ENCODE measurements at regions not wholly inside any gene's neighbourhood (a gene's known extent, or its start where the extent isn't known, plus 50 kb on each side); places are given as distances from the start of the nearest gene placed in this dataset.

- Histone ChIP-seq H3K9me3 (replicated peaks in 1 of 3) (no peaks in the 10 kb centered on the region), H3K27ac (no peak overlapping the region), H3K27me3 (no peaks in the 10 kb centered on the region), H3K4me1 (replicated peaks in 1 of 2) (no peaks in the 10 kb centered on the region), H3K36me3 (replicated peaks in 1 of 2) (no peaks in the 10 kb centered on the region), H3K4me3 (no peak overlapping the region)
- no peak for DNase-seq
- TF ChIP-seq CTCF (IDR thresholded peaks at IDR 0.05) = no peak
- no peak for TF ChIP-seq POLR2A (IDR thresholded peaks at IDR 0.05)
- WGBS, 4 donors = 93 to 98% (median 94%) methylated on average over 4 of the region's 4 CpGs
- intact Hi-C loops (cut with DNase I) = no loop called here
These were observed 376.9 kb upstream of the SPRY2 start for GRCh38 chr13:80717776-80718175.

GRCh38 chr13:80716610-80717081 lies 375.7 kb upstream of the SPRY2 start:
- Histone ChIP-seq H3K4me3 (no peak overlapping the region), H3K27me3 (no peaks in the 10 kb centered on the region), H3K4me1 (replicated peaks in 1 of 2) (no peaks in the 10 kb centered on the region), H3K36me3 (replicated peaks in 1 of 2) (no peaks in the 10 kb centered on the region), H3K27ac (no peak overlapping the region), H3K9me3 (replicated peaks in 1 of 3) (no peaks in the 10 kb centered on the region)
- DNase-seq = peak in 5 of 7 donors; percentile 9 to 46 (median 24)
- WGBS, 4 donors = 43 to 49% (median 47%) methylated on average over 5 of the region's 5 CpGs
- TF ChIP-seq CTCF (IDR thresholded peaks at IDR 0.05) = no peak
- TF ChIP-seq POLR2A (IDR thresholded peaks at IDR 0.05) = no peak
- intact Hi-C loops (cut with DNase I) = no loop called here

DNA sequence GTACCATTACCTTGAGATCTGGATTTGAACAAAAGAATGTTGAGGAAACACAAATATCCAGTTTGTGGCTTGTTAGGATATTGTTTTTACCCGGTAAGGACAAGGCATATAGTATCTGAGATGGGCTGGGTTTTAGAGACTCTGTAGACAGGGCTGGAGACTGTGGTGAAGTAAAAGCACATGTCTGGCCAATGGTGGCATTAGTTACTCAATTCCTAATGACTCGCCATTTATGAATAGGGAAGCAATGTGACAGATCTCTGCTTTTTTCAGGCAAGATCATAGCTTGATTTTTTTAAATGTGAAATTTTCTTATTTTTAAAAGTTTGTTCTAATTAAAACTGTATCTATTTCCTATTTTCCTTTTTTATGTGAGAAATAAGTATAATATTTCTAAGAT lies 371.1 kb upstream of the SPRY2 start:
- no peak overlapping the region for H3K27ac ChIP-seq
- no peaks in the 10 kb centered on the region for H3K9me3 ChIP-seq (replicated peaks in 1 of 3)
- no peaks in the 10 kb centered on the region for H3K4me1 ChIP-seq (replicated peaks in 1 of 2)
- intact Hi-C loops (cut with DNase I) = no loop called here
- no peak overlapping the region for H3K4me3 ChIP-seq
- H3K36me3 ChIP-seq (replicated peaks in 1 of 2) = no peaks in the 10 kb centered on the region
- no peak for DNase-seq
- 78 to 93% (median 85%) methylated on average over 2 of the region's 2 CpGs for WGBS, 4 donors
- TF ChIP-seq POLR2A (IDR thresholded peaks at IDR 0.05) (no peak), CTCF (IDR thresholded peaks at IDR 0.05) (no peak)
- no peaks in the 10 kb centered on the region for H3K27me3 ChIP-seq

DNA sequence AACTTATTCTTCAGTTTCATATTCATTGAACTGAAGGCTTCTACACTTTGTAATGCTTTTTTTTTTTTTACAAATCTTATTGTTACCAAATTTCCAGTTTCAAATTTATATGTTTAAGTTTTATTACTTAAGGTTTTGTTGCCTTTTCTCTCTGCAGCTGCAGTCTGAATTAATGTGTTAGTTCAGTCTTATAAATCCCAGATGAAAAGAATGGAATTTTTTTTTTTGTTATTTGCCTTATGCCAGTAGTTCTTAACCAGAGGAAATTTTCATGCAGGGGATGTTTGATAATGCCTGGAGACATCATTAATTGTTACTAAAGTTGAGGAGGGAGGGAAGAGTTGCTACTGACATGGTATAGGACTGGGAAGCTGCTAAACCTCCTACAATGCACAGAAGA lies 367.9 kb upstream of the SPRY2 start:
- Histone ChIP-seq H3K9me3 (replicated peaks in 1 of 3) (no peaks in the 10 kb centered on the region), H3K27ac (no peak overlapping the region), H3K36me3 (replicated peaks in 1 of 2) (no peaks in the 10 kb centered on the region), H3K4me1 (replicated peaks in 1 of 2) (no peaks in the 10 kb centered on the region), H3K4me3 (no peak overlapping the region), H3K27me3 (no peaks in the 10 kb centered on the region)
- intact Hi-C loops (cut with DNase I) = no loop called here
- no peak for DNase-seq
- no peak for TF ChIP-seq POLR2A (IDR thresholded peaks at IDR 0.05)
- TF ChIP-seq CTCF (IDR thresholded peaks at IDR 0.05) = no peak
